ENCODE measurements at regions not wholly inside any gene's neighbourhood (a gene's known extent, or its start where the extent isn't known, plus 50 kb on each side); places are given as distances from the start of the nearest gene placed in this dataset.

DNA sequence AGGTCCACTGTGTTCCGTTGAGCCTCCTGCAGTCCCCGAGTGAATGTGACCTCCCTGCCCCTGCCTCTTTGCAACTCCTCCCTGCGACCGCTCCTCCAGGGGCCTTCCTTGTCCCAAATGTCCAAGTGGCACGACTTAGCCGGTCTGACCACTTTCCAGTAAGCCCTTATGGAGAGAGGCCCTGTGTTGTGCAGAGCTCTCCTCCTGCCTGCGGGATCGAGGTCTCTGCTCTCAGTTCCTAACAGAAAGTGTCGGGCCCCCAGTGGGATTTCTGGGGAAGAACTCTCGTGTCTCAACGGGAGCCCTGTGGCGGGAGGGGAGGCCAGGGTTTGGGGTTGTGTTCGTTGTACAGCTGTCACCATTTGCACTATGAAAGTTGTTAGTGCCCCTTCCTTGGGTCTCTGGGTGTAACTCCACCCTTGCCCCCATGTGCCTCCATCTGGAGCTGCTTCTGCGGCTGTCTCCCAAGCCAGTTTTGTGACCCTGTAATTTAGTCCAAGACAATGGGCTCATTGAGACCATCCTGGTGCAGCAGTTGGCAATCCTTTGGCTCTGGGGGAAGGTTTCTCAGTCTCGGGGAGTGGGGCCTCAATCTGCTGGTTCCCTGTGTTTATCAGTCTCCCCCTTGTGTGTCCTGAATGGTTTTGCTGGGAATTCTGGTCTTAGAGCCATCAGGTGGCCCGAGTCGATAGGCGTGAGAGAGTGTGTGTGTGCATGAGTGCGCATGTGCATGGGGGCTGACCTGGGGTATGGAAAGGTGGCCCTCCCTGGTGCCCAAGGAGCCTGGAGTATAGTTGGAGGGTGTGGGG is 234.5 kb downstream of the SEC14L1 start (continued):
- TF ChIP-seq PBX3 (CRISPR knock-in tag; IDR thresholded peaks at IDR 0.05; ENCODE audit: borderline replicate concordance) (no peak), JDP2 (CRISPR knock-in tag; IDR thresholded peaks at IDR 0.05; ENCODE audit: borderline replicate concordance) (no peak), TCF7L2 (IDR thresholded peaks at IDR 0.05; ENCODE audit: low read depth, low read length) (no peak), POGZ (CRISPR knock-in tag; IDR thresholded peaks at IDR 0.05) (no peak), ZNF747 (CRISPR knock-in tag; IDR thresholded peaks at IDR 0.05; ENCODE audit: borderline replicate concordance) (no peak), ONECUT2 (CRISPR knock-in tag; IDR thresholded peaks at IDR 0.05) (no peak), ZNF468 (CRISPR knock-in tag; IDR thresholded peaks at IDR 0.05) (0 out of 2 replicates have a peak, but pooled peaks have one; percentile 7), XRCC5 (optimal IDR thresholded peaks at IDR 0.05; ENCODE audit: low read length) (peak; percentile 31), NFE2L1 (CRISPR knock-in tag; IDR thresholded peaks at IDR 0.05; ENCODE audit: borderline replicate concordance) (no peak), ZNF570 (CRISPR knock-in tag; IDR thresholded peaks at IDR 0.05; ENCODE audit: borderline replicate concordance) (no peak)

DNA sequence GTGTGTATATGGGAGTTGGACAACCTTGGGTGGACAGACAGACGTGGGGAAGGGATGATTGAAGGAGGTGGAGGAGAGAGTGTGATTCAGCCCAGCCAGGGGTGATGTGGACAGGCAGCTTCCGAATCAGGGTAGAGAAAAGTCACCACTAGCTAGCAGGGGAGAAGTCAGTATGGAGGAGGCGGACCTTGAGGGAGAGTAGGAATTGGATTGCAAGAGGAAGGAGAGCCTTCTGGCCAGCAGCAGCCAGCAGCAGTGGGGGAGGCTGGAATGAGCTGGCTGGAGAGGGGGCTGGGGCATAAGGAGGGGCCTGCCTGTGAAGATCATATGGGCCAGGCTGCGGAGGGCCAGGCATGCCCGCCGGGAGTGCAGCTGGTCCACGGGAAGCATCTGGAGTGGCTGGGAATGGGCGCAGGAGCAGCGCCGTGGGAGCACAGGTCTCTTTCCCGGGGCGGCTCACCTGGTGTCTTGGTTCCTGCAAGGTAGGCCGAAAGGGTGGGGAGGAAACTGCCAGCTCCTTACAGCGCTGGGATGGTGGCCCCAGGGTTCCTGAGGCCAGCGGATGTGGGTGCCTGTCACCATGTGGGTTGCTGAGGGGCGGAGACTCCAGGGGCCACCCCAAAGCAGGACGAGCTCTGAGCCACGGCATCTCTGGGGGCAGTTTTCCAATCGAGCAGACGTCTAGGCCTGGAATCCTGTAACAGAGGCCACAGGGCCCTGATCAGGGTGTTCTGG is 235.3 kb downstream of the SEC14L1 start:
- Histone ChIP-seq H3K4me3 (replicated peaks in 1 of 3; ENCODE audit: insufficient read depth in 1 of 3, low read depth in 2 of 3, low read length in 3 of 3) (peak overlapping the region in 1 of 3 experiments; percentile 91; a peak in 2 of 6 replicates), H3K9ac (ENCODE audit: insufficient read depth, low read depth, low read length) (peak overlapping the region; percentile 86), H3K27me3 (ENCODE audit: control insufficient read depth in 1 of 2, insufficient read depth in 2 of 2, low read length in 2 of 2) (no peaks in the 10 kb centered on the region), H4K20me1 (ENCODE audit: insufficient read depth, low read length) (peaks cover 91% of the 10 kb centered on the region), H3K79me2 (ENCODE audit: insufficient read depth, low read length) (peaks cover 93% of the 10 kb centered on the region), H3K36me3 (replicated peaks in 1 of 2; ENCODE audit: control insufficient read depth in 1 of 2, insufficient read depth in 2 of 2, low read length in 2 of 2) (peaks cover 3 to 11% of the 10 kb centered on the region in 2 experiments; a peak in 3 of 5 replicates), H3K9me3 (ENCODE audit: low read length) (no peaks in the 10 kb centered on the region), H3K4me1 (ENCODE audit: insufficient read depth, low read length) (peaks cover 83% of the 10 kb centered on the region), H3K4me2 (ENCODE audit: low read depth, low read length) (peak overlapping the region; percentile 93), H2AFZ (ENCODE audit: low read length) (no peak overlapping the region), H3K27ac (ENCODE audit: extremely low read length, insufficient read depth, low read length) (peak overlapping the region; percentile 45)
- DNase-seq (ENCODE audit: low spot score) (no peak), FAIRE-seq (no peak), ATAC-seq (no peak)
- WGBS (ENCODE audit: low lambda C conversion rate): 81% methylated on average over 20 of the region's 20 CpGs
- intact Hi-C loops (cut with micrococcal nuclease; ENCODE audit: unreplicated experiment): no loop called here
- in situ Hi-C loops (cut with HindIII; ENCODE audit: extremely low pct_ligation_motif_present, low pct_unique_long_range_greater_than_20kb): loop anchor here (10.0 kb wide), 1 partner anchor 91 kb away; no protein-coding TSS in a partner anchor
- ChIA-PET POLR2A (interaction anchor here (2.1 to 3.2 kb wide), 4 partner anchors 13 to 89 kb away, joined by 14 to 28 read pairs (median 20); no protein-coding TSS in a partner anchor), CTCF (ENCODE audit: low intra/inter-chr PET ratio, low total read pairs) (no interaction called here)
- BruUV-seq (replicated peaks): no TSS peak
- TF ChIP-seq FLYWCH1 (CRISPR knock-in tag; IDR thresholded peaks at IDR 0.05) (no peak), POLR2AphosphoS2 (IDR thresholded peaks at IDR 0.05; ENCODE audit: low read depth, low read length) (no peak), MEIS1 (CRISPR knock-in tag; IDR thresholded peaks at IDR 0.05; ENCODE audit: borderline replicate concordance) (no peak), ZNF232 (CRISPR knock-in tag; IDR thresholded peaks at IDR 0.05; ENCODE audit: borderline replicate concordance) (no peak), POLR2AphosphoS5 (IDR thresholded peaks at IDR 0.05; ENCODE audit: low read depth, low read length) (no peak), AGO2 (optimal IDR thresholded peaks at IDR 0.05; ENCODE audit: low read depth, low read length) (peak; percentile 85)
- TF ChIP-seq, protein P1, sequence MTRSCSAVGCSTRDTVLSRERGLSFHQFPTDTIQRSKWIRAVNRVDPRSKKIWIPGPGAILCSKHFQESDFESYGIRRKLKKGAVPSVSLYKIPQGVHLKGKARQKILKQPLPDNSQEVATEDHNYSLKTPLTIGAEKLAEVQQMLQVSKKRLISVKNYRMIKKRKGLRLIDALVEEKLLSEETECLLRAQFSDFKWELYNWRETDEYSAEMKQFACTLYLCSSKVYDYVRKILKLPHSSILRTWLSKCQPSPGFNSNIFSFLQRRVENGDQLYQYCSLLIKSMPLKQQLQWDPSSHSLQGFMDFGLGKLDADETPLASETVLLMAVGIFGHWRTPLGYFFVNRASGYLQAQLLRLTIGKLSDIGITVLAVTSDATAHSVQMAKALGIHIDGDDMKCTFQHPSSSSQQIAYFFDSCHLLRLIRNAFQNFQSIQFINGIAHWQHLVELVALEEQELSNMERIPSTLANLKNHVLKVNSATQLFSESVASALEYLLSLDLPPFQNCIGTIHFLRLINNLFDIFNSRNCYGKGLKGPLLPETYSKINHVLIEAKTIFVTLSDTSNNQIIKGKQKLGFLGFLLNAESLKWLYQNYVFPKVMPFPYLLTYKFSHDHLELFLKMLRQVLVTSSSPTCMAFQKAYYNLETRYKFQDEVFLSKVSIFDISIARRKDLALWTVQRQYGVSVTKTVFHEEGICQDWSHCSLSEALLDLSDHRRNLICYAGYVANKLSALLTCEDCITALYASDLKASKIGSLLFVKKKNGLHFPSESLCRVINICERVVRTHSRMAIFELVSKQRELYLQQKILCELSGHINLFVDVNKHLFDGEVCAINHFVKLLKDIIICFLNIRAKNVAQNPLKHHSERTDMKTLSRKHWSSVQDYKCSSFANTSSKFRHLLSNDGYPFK (CRISPR knock-in tag; IDR thresholded peaks at IDR 0.05; ENCODE audit: borderline replicate concordance): no peak
- TF ChIP-seq, protein P2, sequence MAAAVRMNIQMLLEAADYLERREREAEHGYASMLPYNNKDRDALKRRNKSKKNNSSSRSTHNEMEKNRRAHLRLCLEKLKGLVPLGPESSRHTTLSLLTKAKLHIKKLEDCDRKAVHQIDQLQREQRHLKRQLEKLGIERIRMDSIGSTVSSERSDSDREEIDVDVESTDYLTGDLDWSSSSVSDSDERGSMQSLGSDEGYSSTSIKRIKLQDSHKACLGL (CRISPR knock-in tag; IDR thresholded peaks at IDR 0.05): no peak; the same call in 1 of the 2 replicates

All from HepG2 (cell line).